ENCODE measurements at regions not wholly inside any gene's neighbourhood (a gene's known extent, or its start where the extent isn't known, plus 50 kb on each side); places are given as distances from the start of the nearest gene placed in this dataset.
A peak's percentile ranks its signal among the peaks of the same experiment; 100 is the strongest.

- H3K27me3 ChIP-seq, result no peaks in the 10 kb centered on the region
- peaks cover 0 to 8% of the 10 kb centered on the region in 2 donors for H3K4me1 ChIP-seq
- H3K4me3 ChIP-seq, result no peak overlapping the region
- intact Hi-C loops (cut with DNase I), result no loop called here
- H3K36me3 ChIP-seq, result no peaks in the 10 kb centered on the region
- H3K27ac ChIP-seq, result no peak overlapping the region
- no peaks in the 10 kb centered on the region for H3K9me3 ChIP-seq
- no peak for TF ChIP-seq CTCF (IDR thresholded peaks at IDR 0.05)
- no peak for DNase-seq (ENCODE audit: low spot score in 2 of 2)
Measured at GRCh38 chr4:173934201-173934600, 349.3 kb downstream of the FBXO8 start.

- no peak overlapping the region for H3K27ac ChIP-seq
- H3K27me3 ChIP-seq, result no peaks in the 10 kb centered on the region
- no peaks in the 10 kb centered on the region for H3K36me3 ChIP-seq
- no peaks in the 10 kb centered on the region for H3K9me3 ChIP-seq
- TF ChIP-seq CTCF (IDR thresholded peaks at IDR 0.05), result no peak
- H3K4me3 ChIP-seq, result no peak overlapping the region
- intact Hi-C loops (cut with DNase I), result no loop called here
- peaks cover 0 to 8% of the 10 kb centered on the region in 2 donors for H3K4me1 ChIP-seq
- no peak for DNase-seq (ENCODE audit: low spot score in 2 of 2)
Measured at GRCh38 chr4:173932701-173933100, 350.8 kb downstream of the FBXO8 start.

GRCh38 chr4:173930329-173930967 is 353.0 kb downstream of the FBXO8 start:
- intact Hi-C loops (cut with DNase I), result no loop called here
- peak overlapping the region in 1 of 2 donors; percentile 23 for H3K27ac ChIP-seq
- H3K4me1 ChIP-seq, result peaks cover 0 to 12% of the 10 kb centered on the region in 2 donors

GRCh38 chr4:173929921-173930320 is 353.5 kb downstream of the FBXO8 start:
- no peak for DNase-seq (ENCODE audit: low spot score in 2 of 2)
- peaks cover 0 to 10% of the 10 kb centered on the region in 2 donors for H3K4me1 ChIP-seq
- no peak for TF ChIP-seq CTCF (IDR thresholded peaks at IDR 0.05)
- peak overlapping the region in 1 of 2 donors; percentile 16 for H3K4me3 ChIP-seq
- no peaks in the 10 kb centered on the region for H3K9me3 ChIP-seq
- H3K36me3 ChIP-seq, result no peaks in the 10 kb centered on the region
- intact Hi-C loops (cut with DNase I), result loop anchor here (5.0 to 10.0 kb wide), 2 partner anchors 175 to 187 kb away; no protein-coding TSS in a partner anchor
- H3K27ac ChIP-seq, result peak overlapping the region in 1 of 2 donors; percentile 23
- no peaks in the 10 kb centered on the region for H3K27me3 ChIP-seq

More at GRCh38 chr4:173930329-173930967, 353.0 kb downstream of the FBXO8 start:
- no peaks in the 10 kb centered on the region for H3K36me3 ChIP-seq
- no peaks in the 10 kb centered on the region for H3K9me3 ChIP-seq
- no peaks in the 10 kb centered on the region for H3K27me3 ChIP-seq
- H3K4me3 ChIP-seq, result peak overlapping the region in 1 of 2 donors; percentile 16
- no peak for TF ChIP-seq CTCF (IDR thresholded peaks at IDR 0.05)
- no peak for DNase-seq (ENCODE audit: low spot score in 2 of 2)

GRCh38 chr4:173924561-173924960 is 358.9 kb downstream of the FBXO8 start:
- no peaks in the 10 kb centered on the region for H3K27me3 ChIP-seq
- H3K9me3 ChIP-seq, result no peaks in the 10 kb centered on the region
- peak overlapping the region; percentile 75 to 76 for H3K27ac ChIP-seq
- no peaks in the 10 kb centered on the region for H3K36me3 ChIP-seq
- intact Hi-C loops (cut with DNase I), result loop anchor here (10.0 kb wide), 1 partner anchor 170 kb away; no protein-coding TSS in a partner anchor
- H3K4me3 ChIP-seq, result no peak overlapping the region
- TF ChIP-seq CTCF (IDR thresholded peaks at IDR 0.05), result no peak
- DNase-seq (ENCODE audit: low spot score in 2 of 2), result no peak
- peaks cover 0 to 11% of the 10 kb centered on the region in 2 donors for H3K4me1 ChIP-seq
